HepG2 (cell line): ENCODE measurements at regions not wholly inside any gene's neighbourhood (a gene's known extent, or its start where the extent isn't known, plus 50 kb on each side); places are given as distances from the start of the nearest gene placed in this dataset.

ENCODE experiments used
- ATAC-seq: fragments of 200-7000 bp; cut with Tn5 transposase; 3 replicates; pipeline ENCODE4 v1.9.1; 2020; ENCODE audit warnings: mild to moderate bottlenecking, moderate library complexity
- BruUV-seq: library from RNA; stranded (reverse); fragments of 400-500 nt; replicated peaks from 2 replicates; lab custom pipeline; 2021; lab: Mats Ljungman, UMichigan
- CTCF ChIA-PET: fragments of 300-600 bp; formaldehyde crosslinking; extraction: SDS; loops from one replicate; lab custom pipeline; 2021; ENCODE audit warnings: low total read pairs, inconsistent platforms, low intra/inter-chr PET ratio; lab: Yijun Ruan, JAX
- POLR2A ChIA-PET: fragments of 350-600 bp; sonication (Branson Sonifier 250); formaldehyde crosslinking; loops from one replicate; lab custom pipeline; 2020; ENCODE audit warnings: antibody characterized with exemption, inconsistent platforms; lab: Yijun Ruan, JAX
- DNase-seq: peaks from one replicate; pipeline ENCODE4 v3.0.0-alpha.2; 2015; ENCODE audit warnings: low spot score
- FAIRE-seq: peaks from 3 replicates; lab custom pipeline; 2011; peaks lifted over from hg19 to GRCh38; lab: Jason Lieb, UNC
- H2AFZ ChIP-seq: one replicate; pipeline ENCODE4 v1.6.1; 2011; ENCODE audit warnings: low read length, inconsistent platforms
- H3K27ac ChIP-seq: fragments of 300-600 bp; 3 replicates; pipeline ENCODE4 v1.8.0; 2011; ENCODE audit warnings: mixed run types, mild to moderate bottlenecking, mixed read lengths, low read length, inconsistent platforms; ENCODE audit not compliant: insufficient read depth; ENCODE audit errors: extremely low read length
- H3K27me3 ChIP-seq, 2 experiments: fragments of 200-600 bp in 1 of 2; 2 replicates in 1 of 2; 3 replicates in 1 of 2; pipeline versions ENCODE4 v1.6.0 to v1.8.0; 2011; ENCODE audit warnings: low read length in 2 of 2, mild to moderate bottlenecking in 2 of 2, moderate library complexity in 2 of 2, inconsistent platforms in 1 of 2; ENCODE audit not compliant: insufficient read depth in 2 of 2, control insufficient read depth in 1 of 2
- H3K36me3 ChIP-seq, 2 experiments: fragments of 200-600 bp in 1 of 2; replicated peaks in 1 of 2; 2 replicates in 1 of 2; 3 replicates in 1 of 2; pipeline versions ENCODE4 v1.5.1 to v1.8.0; 2011; ENCODE audit warnings: low read length in 2 of 2, inconsistent platforms in 1 of 2; ENCODE audit not compliant: insufficient read depth in 2 of 2, control insufficient read depth in 1 of 2
- H3K4me1 ChIP-seq: 2 replicates; pipeline ENCODE4 v1.5.1; 2012; ENCODE audit warnings: low read length, inconsistent platforms; ENCODE audit not compliant: insufficient read depth
- H3K4me2 ChIP-seq: 2 replicates; pipeline ENCODE4 v1.6.0; 2011; ENCODE audit warnings: low read depth, low read length, inconsistent platforms
- H3K4me3 ChIP-seq, 3 experiments: fragments of 200-600 bp in 1 of 3; sonication (generic), shearing (Covaris generic) in 1 of 3; replicated peaks in 1 of 3; 2 replicates each; pipeline ENCODE4 v1.5.1; 2011 to 2016; ENCODE audit warnings: low read length in 3 of 3, inconsistent platforms in 2 of 3, low read depth in 2 of 3, mild to moderate bottlenecking in 2 of 3, control low read depth in 1 of 3, mixed read lengths in 1 of 3; ENCODE audit not compliant: insufficient read depth in 1 of 3
- H3K79me2 ChIP-seq: one replicate; pipeline ENCODE4 v1.6.1; 2011; ENCODE audit warnings: low read length, inconsistent platforms; ENCODE audit not compliant: insufficient read depth
- H3K9ac ChIP-seq: 2 replicates; pipeline ENCODE4 v1.6.0; 2011; ENCODE audit warnings: mild to moderate bottlenecking, low read depth, low read length, inconsistent platforms; ENCODE audit not compliant: insufficient read depth
- H3K9me3 ChIP-seq: 2 replicates; pipeline ENCODE4 v1.5.1; 2012; ENCODE audit warnings: mild to moderate bottlenecking, low read length
- H4K20me1 ChIP-seq: 2 replicates; pipeline ENCODE4 v1.6.0; 2011; ENCODE audit warnings: inconsistent platforms, mild to moderate bottlenecking, low read length, moderate library complexity; ENCODE audit not compliant: insufficient read depth
- CHD2 ChIP-seq: IDR thresholded peaks from 2 replicates; pipeline ENCODE4 v1.6.1; 2011; ENCODE audit warnings: low read depth, low read length, improper control_type of control experiment
- GABPA ChIP-seq, 2 experiments: IDR thresholded peaks; 2 replicates each; pipeline ENCODE4 v1.6.1; 2011 to 2016; ENCODE audit warnings: low read depth in 2 of 2, low read length in 1 of 2, missing biosample characterization in 1 of 2, missing genetic modification characterization in 1 of 2
- HNF1A ChIP-seq, 2 experiments: sonication (generic) in 1 of 2; formaldehyde crosslinking in 1 of 2; IDR thresholded peaks; 2 replicates each; pipeline versions ENCODE4 v1.4.0 to v1.6.1; 2016 to 2020; ENCODE audit warnings: borderline replicate concordance in 1 of 2, low read depth in 1 of 2, mild to moderate bottlenecking in 1 of 2, missing genetic modification reagents in 1 of 2
- ISL2 ChIP-seq: sonication (generic); formaldehyde crosslinking; IDR thresholded peaks from 2 replicates; pipeline ENCODE4 v1.5.0; 2020; ENCODE audit warnings: missing genetic modification reagents
- NFAT5 ChIP-seq: sonication (generic); formaldehyde crosslinking; IDR thresholded peaks from 2 replicates; pipeline ENCODE4 v1.4.0; 2020; ENCODE audit warnings: missing genetic modification reagents
- RFX3 ChIP-seq: IDR thresholded peaks from 2 replicates; pipeline ENCODE4 v1.6.1; 2016; ENCODE audit warnings: missing biosample characterization, missing genetic modification reagents
- SNAPC2 ChIP-seq: sonication (generic); formaldehyde crosslinking; IDR thresholded peaks from 2 replicates; pipeline ENCODE4 v1.8.1; 2022; ENCODE audit warnings: mild to moderate bottlenecking, missing genetic modification reagents
- ZNF382 ChIP-seq: sonication (generic); formaldehyde crosslinking; IDR thresholded peaks from 2 replicates; pipeline ENCODE4 v1.5.0; 2020; ENCODE audit warnings: missing genetic modification reagents, mild to moderate bottlenecking, borderline replicate concordance
- ZNF441 ChIP-seq: sonication (generic); formaldehyde crosslinking; IDR thresholded peaks from 2 replicates; pipeline ENCODE4 v1.7.0; 2021; ENCODE audit warnings: missing genetic modification reagents, borderline replicate concordance
- ZNF510 ChIP-seq: sonication (generic); formaldehyde crosslinking; IDR thresholded peaks from 2 replicates; pipeline ENCODE4 v1.4.0; 2020; ENCODE audit warnings: low read depth, mild to moderate bottlenecking, missing genetic modification reagents
- ZSCAN5A ChIP-seq: sonication (generic); formaldehyde crosslinking; IDR thresholded peaks from 2 replicates; pipeline ENCODE4 v1.8.0; 2022; ENCODE audit warnings: mild to moderate bottlenecking, missing genetic modification reagents, borderline replicate concordance
- WGBS: methylation state at CpG from one replicate; pipeline ENCODE4 v1.1.6; 2017; ENCODE audit warnings: low lambda C conversion rate; 5-methylcytosine and 5-hydroxymethylcytosine counted together
- in situ Hi-C: cut with HindIII; loops from 2 replicates; pipeline ENCODE4 v1.10.0; 2017; ENCODE audit warnings: low pct_unique_long_range_greater_than_20kb; ENCODE audit not compliant: extremely low pct_ligation_motif_present
- intact Hi-C: fragments of 100-400 bp; cut with micrococcal nuclease; formaldehyde crosslinking; loops from one replicate; pipeline ENCODE4 v1.10.0; 2022; ENCODE audit not compliant: unreplicated experiment

- intact Hi-C loops = no loop called here
- Histone ChIP-seq H3K79me2 (no peaks in the 10 kb centered on the region), H3K27ac (no peak overlapping the region), H3K4me3 (no peak overlapping the region), H3K9me3 (no peaks in the 10 kb centered on the region), H3K4me1 (no peaks in the 10 kb centered on the region), H3K27me3 (peaks cover 3 to 32% of the 10 kb centered on the region in 2 experiments; a peak in 3 of 5 replicates), H4K20me1 (no peaks in the 10 kb centered on the region), H2AFZ (no peak overlapping the region), H3K9ac (no peak overlapping the region), H3K36me3 (no peaks in the 10 kb centered on the region), H3K4me2 (no peak overlapping the region)
- no TSS peak for BruUV-seq
- CTCF ChIA-PET = no interaction called here
- TF ChIP-seq GABPA (IDR thresholded peaks at IDR 0.05; ENCODE audit: low read depth, low read length) (no peak), GABPA (CRISPR knock-in tag; IDR thresholded peaks at IDR 0.05; ENCODE audit: low read depth) (no peak), ZNF510 (CRISPR knock-in tag) (no peak), ZNF382 (CRISPR knock-in tag) (no peak), HNF1A (IDR thresholded peaks at IDR 0.05; ENCODE audit: low read depth) (no peak), HNF1A (CRISPR knock-in tag; IDR thresholded peaks at IDR 0.05; ENCODE audit: borderline replicate concordance) (no peak), ISL2 (CRISPR knock-in tag) (no peak), SNAPC2 (CRISPR knock-in tag) (no peak), ZSCAN5A (CRISPR knock-in tag) (no peak), RFX3 (no peak), NFAT5 (CRISPR knock-in tag) (no peak), CHD2 (no peak), ZNF441 (no peak)
- no peak for ATAC-seq
- WGBS = 26% methylated on average over 4 of the region's 4 CpGs
- in situ Hi-C loops = no loop called here
- POLR2A ChIA-PET = no interaction called here
- FAIRE-seq = no peak
- no peak for DNase-seq
Measured at GRCh38 chr2:70368545-70368944, 66.7 kb upstream of the FAM136A start.
